Gastrocnemius medialis (tissue), 4 donors: ENCODE measurements at regions not wholly inside any gene's neighbourhood (a gene's known extent, or its start where the extent isn't known, plus 50 kb on each side); places are given as distances from the start of the nearest gene placed in this dataset.

ENCODE experiments used
- ATAC-seq, 2 donors: fragments of 150-250 bp; one replicate each; pipeline ENCODE4 v1.9.1; 2016
- DNase-seq, 2 donors: peaks; one replicate each; pipeline ENCODE4 v3.0.0-alpha.2; 2019
- H3K27ac ChIP-seq, 4 donors: fragments of 200-600 bp; sonication (generic); 1 replicate in 1 of 4; 2 replicates in 3 of 4; pipeline ENCODE4 v1.5.1; 2016 to 2018; ENCODE audit warnings: mild to moderate bottlenecking in 2 of 4, moderate library complexity in 1 of 4
- H3K27me3 ChIP-seq, 3 donors: fragments of 200-600 bp; sonication (generic) in 2 of 3; 1 replicate in 1 of 3; 2 replicates in 2 of 3; pipeline versions ENCODE4 v1.5.1 to v1.6.0; 2016 to 2019; ENCODE audit warnings: mild to moderate bottlenecking in 1 of 3, moderate library complexity in 1 of 3
- H3K36me3 ChIP-seq, 2 donors: fragments of 200-600 bp; sonication (generic) in 1 of 2; one replicate each; pipeline ENCODE4 v1.5.1; 2017 to 2018
- H3K4me1 ChIP-seq, 2 donors: fragments of 200-600 bp; sonication (generic) in 1 of 2; one replicate each; pipeline ENCODE4 v1.5.1; 2016 to 2017; ENCODE audit warnings: mild to moderate bottlenecking in 2 of 2
- H3K4me3 ChIP-seq, 4 donors: fragments of 200-600 bp; sonication (generic) in 3 of 4; 1 replicate in 1 of 4; 2 replicates in 3 of 4; pipeline ENCODE4 v1.5.1; 2016 to 2019; ENCODE audit warnings: mild to moderate bottlenecking in 2 of 4
- H3K9me3 ChIP-seq, 3 donors: fragments of 200-600 bp; sonication (generic) in 2 of 3; 1 replicate in 1 of 3; 2 replicates in 2 of 3; pipeline ENCODE4 v1.5.1; 2016 to 2019
- POLR2A ChIP-seq, 2 donors: fragments of 450-650 bp; IDR thresholded peaks; one replicate each; pipeline ENCODE4 v1.6.1; 2017; ENCODE audit warnings: antibody characterized with exemption in 2 of 2, mild to moderate bottlenecking in 2 of 2, moderate library complexity in 2 of 2
- in situ Hi-C, 4 donors: fragments of 200-750 bp; cut with MboI; loops; one replicate each; pipeline versions ENCODE4 v1.15.0 to v1.8.0; 2017; ENCODE audit warnings: low sequenced_read_pairs in 4 of 4
- intact Hi-C: fragments of 100-400 bp; cut with DNase I; formaldehyde crosslinking; loops from one replicate; pipeline ENCODE4 v1.15.1; 2023; ENCODE audit warnings: low total_unique reads
- TF ChIP-seq, protein P1 (sequence below), 5 experiments: fragments of 450-650 bp in 3 of 5; fragments of 200-600 bp in 2 of 5; sonication (generic) in 2 of 5; IDR thresholded peaks in 4 of 5; conservative IDR thresholded peaks in 1 of 5; 1 replicate in 4 of 5; 2 replicates in 1 of 5; pipeline ENCODE4 v1.5.1; 2016 to 2019; ENCODE audit warnings: antibody characterized with exemption in 5 of 5, mild to moderate bottlenecking in 3 of 5, moderate library complexity in 3 of 5

DNA sequence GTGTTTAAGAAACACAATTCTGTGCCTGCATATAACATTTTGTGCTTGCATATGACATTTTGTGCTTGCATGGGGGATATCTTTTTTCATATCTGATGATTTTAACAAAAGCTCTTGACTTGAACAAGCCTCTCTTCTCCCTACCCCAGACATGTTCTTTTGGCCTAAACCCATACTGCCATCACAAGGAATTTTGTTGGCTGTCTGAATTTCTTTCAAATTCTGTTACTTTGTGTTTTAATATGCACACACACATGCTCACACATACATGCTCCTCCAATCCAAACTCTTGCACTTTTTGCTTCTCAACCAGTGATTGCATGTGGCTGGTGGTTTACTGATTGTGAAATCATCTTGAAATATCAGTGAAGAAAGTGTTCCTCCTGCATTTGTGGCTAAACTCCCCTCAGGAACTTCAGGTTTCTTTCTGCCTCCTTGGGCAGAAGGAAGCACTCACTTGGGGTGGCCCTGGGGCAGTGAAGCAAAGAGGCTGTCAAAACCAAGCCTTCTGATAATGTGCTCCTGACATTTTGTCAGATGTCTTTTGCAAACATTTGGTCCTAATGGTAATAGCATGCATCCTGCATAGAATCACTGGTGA is 377.2 kb upstream of the KLF4 start:
- Histone ChIP-seq H3K27me3 (no peaks in the 10 kb centered on the region), H3K36me3 (no peaks in the 10 kb centered on the region), H3K27ac (no peak overlapping the region), H3K9me3 (no peaks in the 10 kb centered on the region), H3K4me3 (no peak overlapping the region), H3K4me1 (no peaks in the 10 kb centered on the region)
- in situ Hi-C loops (no loop called here), intact Hi-C loops (no loop called here)
- TF ChIP-seq, protein P1, sequence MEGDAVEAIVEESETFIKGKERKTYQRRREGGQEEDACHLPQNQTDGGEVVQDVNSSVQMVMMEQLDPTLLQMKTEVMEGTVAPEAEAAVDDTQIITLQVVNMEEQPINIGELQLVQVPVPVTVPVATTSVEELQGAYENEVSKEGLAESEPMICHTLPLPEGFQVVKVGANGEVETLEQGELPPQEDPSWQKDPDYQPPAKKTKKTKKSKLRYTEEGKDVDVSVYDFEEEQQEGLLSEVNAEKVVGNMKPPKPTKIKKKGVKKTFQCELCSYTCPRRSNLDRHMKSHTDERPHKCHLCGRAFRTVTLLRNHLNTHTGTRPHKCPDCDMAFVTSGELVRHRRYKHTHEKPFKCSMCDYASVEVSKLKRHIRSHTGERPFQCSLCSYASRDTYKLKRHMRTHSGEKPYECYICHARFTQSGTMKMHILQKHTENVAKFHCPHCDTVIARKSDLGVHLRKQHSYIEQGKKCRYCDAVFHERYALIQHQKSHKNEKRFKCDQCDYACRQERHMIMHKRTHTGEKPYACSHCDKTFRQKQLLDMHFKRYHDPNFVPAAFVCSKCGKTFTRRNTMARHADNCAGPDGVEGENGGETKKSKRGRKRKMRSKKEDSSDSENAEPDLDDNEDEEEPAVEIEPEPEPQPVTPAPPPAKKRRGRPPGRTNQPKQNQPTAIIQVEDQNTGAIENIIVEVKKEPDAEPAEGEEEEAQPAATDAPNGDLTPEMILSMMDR (IDR thresholded peaks at IDR 0.05 in 4 of 5, conservative IDR thresholded peaks at IDR 0.05 in 1 of 5) = no peak
- TF ChIP-seq POLR2A (IDR thresholded peaks at IDR 0.05) = no peak
- ATAC-seq (no peak), DNase-seq (no peak)

DNA sequence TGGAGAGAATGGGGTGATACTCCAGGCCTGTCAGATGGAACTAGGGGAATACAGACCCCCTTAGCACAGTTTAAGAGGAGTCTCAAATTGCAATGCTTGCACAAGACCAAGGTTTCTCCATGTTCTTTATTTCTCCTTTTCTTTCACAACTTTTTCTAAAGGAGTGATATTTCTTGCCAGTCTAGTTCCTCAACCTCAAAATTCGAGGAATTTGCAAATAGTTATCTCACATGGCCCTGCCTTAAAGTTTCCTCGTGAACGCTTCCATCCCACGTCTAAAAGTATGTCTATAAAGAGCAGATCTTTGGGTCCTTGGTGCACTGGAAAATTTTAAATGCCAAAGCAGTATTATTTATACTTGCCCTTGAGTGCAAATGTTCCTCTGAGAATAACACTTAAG is 373.8 kb upstream of the KLF4 start:
- intact Hi-C loops = no loop called here
- no peak overlapping the region for H3K4me3 ChIP-seq
- ATAC-seq (no peak), DNase-seq (no peak)
- H3K36me3 ChIP-seq = no peaks in the 10 kb centered on the region
- in situ Hi-C loops = no loop called here
- no peaks in the 10 kb centered on the region for H3K4me1 ChIP-seq
- H3K27me3 ChIP-seq = no peaks in the 10 kb centered on the region
- H3K9me3 ChIP-seq = no peaks in the 10 kb centered on the region
- TF ChIP-seq, protein P1 (IDR thresholded peaks at IDR 0.05 in 4 of 5, conservative IDR thresholded peaks at IDR 0.05 in 1 of 5) = no peak
- no peak for TF ChIP-seq POLR2A (IDR thresholded peaks at IDR 0.05)
- H3K27ac ChIP-seq = no peak overlapping the region

- Histone ChIP-seq H3K36me3 (no peaks in the 10 kb centered on the region), H3K4me3 (no peak overlapping the region), H3K27me3 (no peaks in the 10 kb centered on the region), H3K27ac (no peak overlapping the region), H3K4me1 (no peaks in the 10 kb centered on the region), H3K9me3 (no peaks in the 10 kb centered on the region)
- DNase-seq (no peak), ATAC-seq (no peak)
- intact Hi-C loops = no loop called here
- in situ Hi-C loops = no loop called here
- TF ChIP-seq POLR2A (IDR thresholded peaks at IDR 0.05) = no peak
- TF ChIP-seq, protein P1 (IDR thresholded peaks at IDR 0.05 in 4 of 5, conservative IDR thresholded peaks at IDR 0.05 in 1 of 5) = no peak
Observed at GRCh38 chr9:107862881-107863280, 373.3 kb upstream of the KLF4 start.

GRCh38 chr9:107862323-107862722 is 372.8 kb upstream of the KLF4 start:
- no peak overlapping the region for H3K27ac ChIP-seq
- H3K27me3 ChIP-seq = no peaks in the 10 kb centered on the region
- no peak for TF ChIP-seq POLR2A (IDR thresholded peaks at IDR 0.05)
- TF ChIP-seq, protein P1 (IDR thresholded peaks at IDR 0.05 in 4 of 5, conservative IDR thresholded peaks at IDR 0.05 in 1 of 5) = no peak
- in situ Hi-C loops (no loop called here), intact Hi-C loops (no loop called here)
- H3K9me3 ChIP-seq = no peaks in the 10 kb centered on the region
- no peaks in the 10 kb centered on the region for H3K36me3 ChIP-seq
- H3K4me3 ChIP-seq = no peak overlapping the region
- DNase-seq (no peak), ATAC-seq (no peak)
- H3K4me1 ChIP-seq = no peaks in the 10 kb centered on the region

DNA sequence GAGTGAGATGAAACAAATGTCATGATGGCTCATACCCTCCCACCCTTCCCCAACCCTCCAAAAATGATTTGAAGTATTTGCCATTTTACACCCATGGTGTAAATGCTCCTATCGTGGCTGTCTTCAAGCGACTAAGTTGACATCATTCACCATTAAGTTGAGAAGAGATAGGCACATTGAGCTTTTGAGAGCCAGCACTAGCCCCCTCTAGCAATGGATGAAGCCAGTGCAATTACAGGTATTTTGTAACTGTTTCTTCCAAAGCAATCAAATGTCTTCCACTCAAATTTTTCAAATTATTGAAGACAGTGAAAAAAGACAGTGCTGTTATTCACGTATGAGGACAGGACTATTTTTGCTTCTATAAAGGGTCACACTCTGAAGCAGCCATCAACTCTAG is 371.5 kb upstream of the KLF4 start:
- DNase-seq (no peak), ATAC-seq (no peak)
- Histone ChIP-seq H3K9me3 (no peaks in the 10 kb centered on the region), H3K4me3 (no peak overlapping the region), H3K4me1 (no peaks in the 10 kb centered on the region), H3K27me3 (no peaks in the 10 kb centered on the region), H3K27ac (no peak overlapping the region), H3K36me3 (no peaks in the 10 kb centered on the region)
- TF ChIP-seq POLR2A (IDR thresholded peaks at IDR 0.05) = no peak
- TF ChIP-seq, protein P1 (IDR thresholded peaks at IDR 0.05 in 4 of 5, conservative IDR thresholded peaks at IDR 0.05 in 1 of 5) = no peak
- intact Hi-C loops = no loop called here
- in situ Hi-C loops = no loop called here
